NOMO-1 treated with DMSO at 0.1 percent for 48 hours (cell line): ENCODE measurements at regions not wholly inside any gene's neighbourhood (a gene's known extent, or its start where the extent isn't known, plus 50 kb on each side); places are given as distances from the start of the nearest gene placed in this dataset.
"Not testable (repeated sequence)": the region's sequence is repeated elsewhere in the genome, so short reads cannot be mapped to it uniquely, and the experiment has no call there.

Experiments used
- DNase-seq: peaks from one replicate; lab custom pipeline; 2025; ENCODE audit not compliant: unreplicated experiment; lab: John Stamatoyannopoulos, UW

GRCh38 chr11:69218946-69219720 lies 63.4 kb downstream of the SMIM38 start:
- no peak for DNase-seq

GRCh38 chr11:69219991-69220390 lies 64.3 kb downstream of the SMIM38 start:
- no peak for DNase-seq

- no peak for DNase-seq
Observed at GRCh38 chr11:69220561-69221051, 64.9 kb downstream of the SMIM38 start.

- no peak for DNase-seq
Observed at GRCh38 chr11:69221086-69221485, 65.4 kb downstream of the SMIM38 start.

- DNase-seq: not testable (repeated sequence)
Observed at GRCh38 chr11:69221636-69222035, 65.9 kb downstream of the SMIM38 start.

GRCh38 chr11:69227271-69227670 lies 66.7 kb upstream of the MYEOV start:
- DNase-seq: no peak

GRCh38 chr11:69229511-69229910 lies 64.4 kb upstream of the MYEOV start:
- no peak for DNase-seq

GRCh38 chr11:69230856-69231425 lies 63.0 kb upstream of the MYEOV start:
- no peak for DNase-seq

GRCh38 chr11:69231466-69232018 lies 62.4 kb upstream of the MYEOV start:
- no peak for DNase-seq

- no peak for DNase-seq
Observed at GRCh38 chr11:69232821-69233743, 60.9 kb upstream of the MYEOV start.

- DNase-seq: no peak
Observed at GRCh38 chr11:69233744-69234570, 60.0 kb upstream of the MYEOV start.

- DNase-seq: no peak
Observed at GRCh38 chr11:69234740-69235710, 58.9 kb upstream of the MYEOV start.

- DNase-seq: no peak
Observed at GRCh38 chr11:69238573-69239351, 55.2 kb upstream of the MYEOV start.

- no peak for DNase-seq
Observed at GRCh38 chr11:69239641-69240040, 54.3 kb upstream of the MYEOV start.

- no peak for DNase-seq
Observed at GRCh38 chr11:69240332-69241074, 53.5 kb upstream of the MYEOV start.

- no peak for DNase-seq
Observed at GRCh38 chr11:69241075-69241740, 52.7 kb upstream of the MYEOV start.

- DNase-seq: no peak
Observed at GRCh38 chr11:69241844-69242243, 52.1 kb upstream of the MYEOV start.
